HepG2 (cell line): ENCODE measurements at regions not wholly inside any gene's neighbourhood (a gene's known extent, or its start where the extent isn't known, plus 50 kb on each side); places are given as distances from the start of the nearest gene placed in this dataset.

Experiments
- ATAC-seq: fragments of 200-7000 bp; cut with Tn5 transposase; 3 replicates; pipeline ENCODE4 v1.9.1; 2020; ENCODE audit warnings: mild to moderate bottlenecking, moderate library complexity
- BruUV-seq: library from RNA; stranded (reverse); fragments of 400-500 nt; replicated peaks from 2 replicates; lab custom pipeline; 2021; lab: Mats Ljungman, UMichigan
- CTCF ChIA-PET: fragments of 300-600 bp; formaldehyde crosslinking; extraction: SDS; loops from one replicate; lab custom pipeline; 2021; ENCODE audit warnings: low total read pairs, inconsistent platforms, low intra/inter-chr PET ratio; lab: Yijun Ruan, JAX
- POLR2A ChIA-PET: fragments of 350-600 bp; sonication (Branson Sonifier 250); formaldehyde crosslinking; loops from one replicate; lab custom pipeline; 2020; ENCODE audit warnings: antibody characterized with exemption, inconsistent platforms; lab: Yijun Ruan, JAX
- DNase-seq: peaks from one replicate; pipeline ENCODE4 v3.0.0-alpha.2; 2015; ENCODE audit warnings: low spot score
- FAIRE-seq: peaks from 3 replicates; lab custom pipeline; 2011; peaks lifted over from hg19 to GRCh38; lab: Jason Lieb, UNC
- H2AFZ ChIP-seq: one replicate; pipeline ENCODE4 v1.6.1; 2011; ENCODE audit warnings: low read length, inconsistent platforms
- H3K27ac ChIP-seq: fragments of 300-600 bp; 3 replicates; pipeline ENCODE4 v1.8.0; 2011; ENCODE audit warnings: mixed run types, mild to moderate bottlenecking, mixed read lengths, low read length, inconsistent platforms; ENCODE audit not compliant: insufficient read depth; ENCODE audit errors: extremely low read length
- H3K27me3 ChIP-seq, 2 experiments: fragments of 200-600 bp in 1 of 2; 2 replicates in 1 of 2; 3 replicates in 1 of 2; pipeline versions ENCODE4 v1.6.0 to v1.8.0; 2011; ENCODE audit warnings: low read length in 2 of 2, mild to moderate bottlenecking in 2 of 2, moderate library complexity in 2 of 2, inconsistent platforms in 1 of 2; ENCODE audit not compliant: insufficient read depth in 2 of 2, control insufficient read depth in 1 of 2
- H3K36me3 ChIP-seq, 2 experiments: fragments of 200-600 bp in 1 of 2; replicated peaks in 1 of 2; 2 replicates in 1 of 2; 3 replicates in 1 of 2; pipeline versions ENCODE4 v1.5.1 to v1.8.0; 2011; ENCODE audit warnings: low read length in 2 of 2, inconsistent platforms in 1 of 2; ENCODE audit not compliant: insufficient read depth in 2 of 2, control insufficient read depth in 1 of 2
- H3K4me1 ChIP-seq: 2 replicates; pipeline ENCODE4 v1.5.1; 2012; ENCODE audit warnings: low read length, inconsistent platforms; ENCODE audit not compliant: insufficient read depth
- H3K4me2 ChIP-seq: 2 replicates; pipeline ENCODE4 v1.6.0; 2011; ENCODE audit warnings: low read depth, low read length, inconsistent platforms
- H3K4me3 ChIP-seq, 3 experiments: fragments of 200-600 bp in 1 of 3; sonication (generic), shearing (Covaris generic) in 1 of 3; replicated peaks in 1 of 3; 2 replicates each; pipeline ENCODE4 v1.5.1; 2011 to 2016; ENCODE audit warnings: low read length in 3 of 3, inconsistent platforms in 2 of 3, low read depth in 2 of 3, mild to moderate bottlenecking in 2 of 3, control low read depth in 1 of 3, mixed read lengths in 1 of 3; ENCODE audit not compliant: insufficient read depth in 1 of 3
- H3K79me2 ChIP-seq: one replicate; pipeline ENCODE4 v1.6.1; 2011; ENCODE audit warnings: low read length, inconsistent platforms; ENCODE audit not compliant: insufficient read depth
- H3K9ac ChIP-seq: 2 replicates; pipeline ENCODE4 v1.6.0; 2011; ENCODE audit warnings: mild to moderate bottlenecking, low read depth, low read length, inconsistent platforms; ENCODE audit not compliant: insufficient read depth
- H3K9me3 ChIP-seq: 2 replicates; pipeline ENCODE4 v1.5.1; 2012; ENCODE audit warnings: mild to moderate bottlenecking, low read length
- H4K20me1 ChIP-seq: 2 replicates; pipeline ENCODE4 v1.6.0; 2011; ENCODE audit warnings: inconsistent platforms, mild to moderate bottlenecking, low read length, moderate library complexity; ENCODE audit not compliant: insufficient read depth
- HNRNPK ChIP-seq: fragments of 200-400 bp; formaldehyde crosslinking; IDR thresholded peaks from 2 replicates; pipeline ENCODE4 v1.6.1; 2018; ENCODE audit warnings: low read length, low read depth, moderate library complexity, mild to moderate bottlenecking; ENCODE audit not compliant: poor library complexity, severe bottlenecking
- PHF20 ChIP-seq: sonication (generic); formaldehyde crosslinking; IDR thresholded peaks from 2 replicates; pipeline ENCODE4 v1.5.0; 2020; ENCODE audit warnings: mild to moderate bottlenecking, missing genetic modification reagents
- PLSCR1 ChIP-seq: sonication (generic); formaldehyde crosslinking; IDR thresholded peaks from 2 replicates; pipeline ENCODE4 v1.5.0; 2020; ENCODE audit warnings: missing genetic modification reagents, mild to moderate bottlenecking, borderline replicate concordance
- RORA ChIP-seq: sonication (generic); formaldehyde crosslinking; IDR thresholded peaks from 2 replicates; pipeline ENCODE4 v1.5.0; 2020; ENCODE audit warnings: mild to moderate bottlenecking, missing genetic modification reagents, moderate library complexity
- ZBED4 ChIP-seq: sonication (generic); formaldehyde crosslinking; IDR thresholded peaks from 2 replicates; pipeline ENCODE4 v1.4.0; 2020; ENCODE audit warnings: missing genetic modification reagents, borderline replicate concordance
- ZEB1 ChIP-seq: IDR thresholded peaks from 2 replicates; pipeline ENCODE4 v1.6.1; 2012; ENCODE audit warnings: mild to moderate bottlenecking, low read depth, inconsistent platforms; ENCODE audit not compliant: insufficient replicate concordance
- ZNF766 ChIP-seq: sonication (generic); formaldehyde crosslinking; IDR thresholded peaks from 2 replicates; pipeline ENCODE4 v1.5.0; 2020; ENCODE audit warnings: missing genetic modification reagents, borderline replicate concordance
- WGBS: methylation state at CpG from one replicate; pipeline ENCODE4 v1.1.6; 2017; ENCODE audit warnings: low lambda C conversion rate; 5-methylcytosine and 5-hydroxymethylcytosine counted together
- in situ Hi-C: cut with HindIII; loops from 2 replicates; pipeline ENCODE4 v1.10.0; 2017; ENCODE audit warnings: low pct_unique_long_range_greater_than_20kb; ENCODE audit not compliant: extremely low pct_ligation_motif_present
- intact Hi-C: fragments of 100-400 bp; cut with micrococcal nuclease; formaldehyde crosslinking; loops from one replicate; pipeline ENCODE4 v1.10.0; 2022; ENCODE audit not compliant: unreplicated experiment
- TF ChIP-seq, protein P1 (sequence below): sonication (generic); formaldehyde crosslinking; conservative IDR thresholded peaks from 2 replicates; pipeline ENCODE4 v1.5.0; 2020; ENCODE audit warnings: missing genetic modification reagents
- TF ChIP-seq, protein P2 (sequence below): sonication (generic); formaldehyde crosslinking; IDR thresholded peaks from 2 replicates; pipeline ENCODE4 v1.4.0; 2020; ENCODE audit warnings: missing genetic modification reagents, borderline replicate concordance
- TF ChIP-seq, protein P3 (sequence below): sonication (generic); formaldehyde crosslinking; IDR thresholded peaks from 2 replicates; pipeline ENCODE4 v1.4.0; 2020; ENCODE audit warnings: missing genetic modification reagents

DNA sequence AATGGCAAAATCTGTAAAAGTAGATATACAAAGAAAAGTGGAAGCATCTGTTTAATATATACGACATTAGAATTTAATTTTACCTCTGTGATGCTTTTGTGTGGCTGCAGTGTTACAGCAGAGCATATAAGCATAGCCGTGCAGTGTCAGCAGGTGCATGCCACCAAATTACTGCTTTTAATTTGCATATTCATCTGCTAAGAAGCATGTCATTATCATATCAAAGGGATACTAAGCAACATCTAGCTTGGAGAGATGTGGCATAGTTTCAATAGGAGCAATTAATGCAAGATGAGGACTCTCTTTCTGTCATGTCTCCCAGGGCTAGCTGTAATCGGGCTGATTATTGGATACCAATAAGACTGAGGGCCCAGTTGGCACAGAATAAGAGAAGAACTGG, 214.4 kb upstream of the SOX2 start:
- Histone ChIP-seq H3K4me3 (no peak overlapping the region), H3K79me2 (no peaks in the 10 kb centered on the region), H3K27me3 (no peaks in the 10 kb centered on the region), H4K20me1 (no peaks in the 10 kb centered on the region), H3K9me3 (no peaks in the 10 kb centered on the region), H3K36me3 (no peaks in the 10 kb centered on the region), H3K9ac (no peak overlapping the region), H3K4me2 (no peak overlapping the region), H3K4me1 (no peaks in the 10 kb centered on the region), H2AFZ (no peak overlapping the region), H3K27ac (no peak overlapping the region)
- WGBS: 0% methylated on average over 3 of the region's 3 CpGs
- CTCF ChIA-PET: no interaction called here
- in situ Hi-C loops (no loop called here), intact Hi-C loops (no loop called here)
- DNase-seq (no peak), FAIRE-seq (no peak), ATAC-seq (no peak)
- POLR2A ChIA-PET: no interaction called here
- BruUV-seq: no TSS peak
- TF ChIP-seq ZBED4 (CRISPR knock-in tag) (no peak), HNRNPK (no peak), PHF20 (no peak), ZNF766 (CRISPR knock-in tag) (no peak), PLSCR1 (no peak), ZEB1 (no peak), RORA (CRISPR knock-in tag) (no peak)
- TF ChIP-seq, protein P1, sequence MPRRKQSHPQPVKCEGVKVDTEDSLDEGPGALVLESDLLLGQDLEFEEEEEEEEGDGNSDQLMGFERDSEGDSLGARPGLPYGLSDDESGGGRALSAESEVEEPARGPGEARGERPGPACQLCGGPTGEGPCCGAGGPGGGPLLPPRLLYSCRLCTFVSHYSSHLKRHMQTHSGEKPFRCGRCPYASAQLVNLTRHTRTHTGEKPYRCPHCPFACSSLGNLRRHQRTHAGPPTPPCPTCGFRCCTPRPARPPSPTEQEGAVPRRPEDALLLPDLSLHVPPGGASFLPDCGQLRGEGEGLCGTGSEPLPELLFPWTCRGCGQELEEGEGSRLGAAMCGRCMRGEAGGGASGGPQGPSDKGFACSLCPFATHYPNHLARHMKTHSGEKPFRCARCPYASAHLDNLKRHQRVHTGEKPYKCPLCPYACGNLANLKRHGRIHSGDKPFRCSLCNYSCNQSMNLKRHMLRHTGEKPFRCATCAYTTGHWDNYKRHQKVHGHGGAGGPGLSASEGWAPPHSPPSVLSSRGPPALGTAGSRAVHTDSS (CRISPR knock-in tag): no peak
- TF ChIP-seq, protein P2, sequence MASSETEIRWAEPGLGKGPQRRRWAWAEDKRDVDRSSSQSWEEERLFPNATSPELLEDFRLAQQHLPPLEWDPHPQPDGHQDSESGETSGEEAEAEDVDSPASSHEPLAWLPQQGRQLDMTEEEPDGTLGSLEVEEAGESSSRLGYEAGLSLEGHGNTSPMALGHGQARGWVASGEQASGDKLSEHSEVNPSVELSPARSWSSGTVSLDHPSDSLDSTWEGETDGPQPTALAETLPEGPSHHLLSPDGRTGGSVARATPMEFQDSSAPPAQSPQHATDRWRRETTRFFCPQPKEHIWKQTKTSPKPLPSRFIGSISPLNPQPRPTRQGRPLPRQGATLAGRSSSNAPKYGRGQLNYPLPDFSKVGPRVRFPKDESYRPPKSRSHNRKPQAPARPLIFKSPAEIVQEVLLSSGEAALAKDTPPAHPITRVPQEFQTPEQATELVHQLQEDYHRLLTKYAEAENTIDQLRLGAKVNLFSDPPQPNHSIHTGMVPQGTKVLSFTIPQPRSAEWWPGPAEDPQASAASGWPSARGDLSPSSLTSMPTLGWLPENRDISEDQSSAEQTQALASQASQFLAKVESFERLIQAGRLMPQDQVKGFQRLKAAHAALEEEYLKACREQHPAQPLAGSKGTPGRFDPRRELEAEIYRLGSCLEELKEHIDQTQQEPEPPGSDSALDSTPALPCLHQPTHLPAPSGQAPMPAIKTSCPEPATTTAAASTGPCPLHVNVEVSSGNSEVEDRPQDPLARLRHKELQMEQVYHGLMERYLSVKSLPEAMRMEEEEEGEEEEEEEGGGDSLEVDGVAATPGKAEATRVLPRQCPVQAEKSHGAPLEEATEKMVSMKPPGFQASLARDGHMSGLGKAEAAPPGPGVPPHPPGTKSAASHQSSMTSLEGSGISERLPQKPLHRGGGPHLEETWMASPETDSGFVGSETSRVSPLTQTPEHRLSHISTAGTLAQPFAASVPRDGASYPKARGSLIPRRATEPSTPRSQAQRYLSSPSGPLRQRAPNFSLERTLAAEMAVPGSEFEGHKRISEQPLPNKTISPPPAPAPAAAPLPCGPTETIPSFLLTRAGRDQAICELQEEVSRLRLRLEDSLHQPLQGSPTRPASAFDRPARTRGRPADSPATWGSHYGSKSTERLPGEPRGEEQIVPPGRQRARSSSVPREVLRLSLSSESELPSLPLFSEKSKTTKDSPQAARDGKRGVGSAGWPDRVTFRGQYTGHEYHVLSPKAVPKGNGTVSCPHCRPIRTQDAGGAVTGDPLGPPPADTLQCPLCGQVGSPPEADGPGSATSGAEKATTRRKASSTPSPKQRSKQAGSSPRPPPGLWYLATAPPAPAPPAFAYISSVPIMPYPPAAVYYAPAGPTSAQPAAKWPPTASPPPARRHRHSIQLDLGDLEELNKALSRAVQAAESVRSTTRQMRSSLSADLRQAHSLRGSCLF (CRISPR knock-in tag): no peak
- TF ChIP-seq, protein P3, sequence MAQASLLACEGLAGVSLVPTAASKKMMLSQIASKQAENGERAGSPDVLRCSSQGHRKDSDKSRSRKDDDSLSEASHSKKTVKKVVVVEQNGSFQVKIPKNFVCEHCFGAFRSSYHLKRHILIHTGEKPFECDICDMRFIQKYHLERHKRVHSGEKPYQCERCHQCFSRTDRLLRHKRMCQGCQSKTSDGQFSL (CRISPR knock-in tag): no peak
